Astrocyte (in vitro differentiated cells and primary cell): ENCODE measurements at regions not wholly inside any gene's neighbourhood (a gene's known extent, or its start where the extent isn't known, plus 50 kb on each side); places are given as distances from the start of the nearest gene placed in this dataset.
"Not testable (repeated sequence)": the region's sequence is repeated elsewhere in the genome, so short reads cannot be mapped to it uniquely, and the experiment has no call there.

Experiments used
- DNase-seq: peaks from one replicate; pipeline ENCODE4 v3.0.0-alpha.2; 2010; ENCODE audit warnings: low read depth
- FAIRE-seq: peaks from 2 replicates; lab custom pipeline; 2011; peaks lifted over from hg19 to GRCh38; lab: Jason Lieb, UNC
- H2AFZ ChIP-seq: 2 replicates; pipeline ENCODE4 v1.6.0; 2012; ENCODE audit warnings: low read depth, low read length, inconsistent platforms
- H3K27ac ChIP-seq: 2 replicates; pipeline ENCODE4 v1.5.1; 2011; ENCODE audit warnings: low read depth, low read length, inconsistent platforms
- H3K27me3 ChIP-seq: 2 replicates; pipeline ENCODE4 v1.6.0; 2011; ENCODE audit warnings: low read length, inconsistent platforms; ENCODE audit not compliant: insufficient read depth
- H3K36me3 ChIP-seq: 2 replicates; pipeline ENCODE4 v1.5.1; 2011; ENCODE audit warnings: low read length, inconsistent platforms; ENCODE audit not compliant: insufficient read depth
- H3K4me1 ChIP-seq: 2 replicates; pipeline ENCODE4 v1.5.1; 2011; ENCODE audit warnings: low read length, inconsistent platforms; ENCODE audit not compliant: insufficient read depth
- H3K4me2 ChIP-seq: 2 replicates; pipeline ENCODE4 v1.6.0; 2012; ENCODE audit warnings: low read length, inconsistent platforms
- H3K4me3 ChIP-seq: 2 replicates; pipeline ENCODE4 v1.5.1; 2011; ENCODE audit warnings: low read depth, mild to moderate bottlenecking, low read length, inconsistent platforms; ENCODE audit not compliant: insufficient read depth
- H3K79me2 ChIP-seq: 2 replicates; pipeline ENCODE4 v1.6.0; 2012; ENCODE audit warnings: mild to moderate bottlenecking, low read length, inconsistent platforms; ENCODE audit not compliant: insufficient read depth
- H3K9ac ChIP-seq: 2 replicates; pipeline ENCODE4 v1.6.0; 2012; ENCODE audit warnings: mild to moderate bottlenecking, low read length, inconsistent platforms
- H3K9me3 ChIP-seq: 2 replicates; pipeline ENCODE4 v1.5.1; 2012; ENCODE audit warnings: low read depth, mild to moderate bottlenecking, low read length, inconsistent platforms; ENCODE audit not compliant: insufficient read depth
- H4K20me1 ChIP-seq: 2 replicates; pipeline ENCODE4 v1.6.0; 2012; ENCODE audit warnings: low read length, inconsistent platforms; ENCODE audit not compliant: insufficient read depth
- H3K27ac Mint-ChIP-seq: one replicate; pipeline ENCODE4 v1.8.0; 2021; ENCODE audit warnings: mild to moderate bottlenecking, mixed read lengths; ENCODE audit not compliant: unreplicated experiment
- H3K27me3 Mint-ChIP-seq: one replicate; pipeline ENCODE4 v1.8.0; 2021; ENCODE audit warnings: low read depth, mixed read lengths; ENCODE audit not compliant: unreplicated experiment
- H3K36me3 Mint-ChIP-seq: one replicate; pipeline ENCODE4 v1.8.0; 2021; ENCODE audit warnings: low read depth, mixed read lengths; ENCODE audit not compliant: unreplicated experiment
- H3K4me1 Mint-ChIP-seq: one replicate; pipeline ENCODE4 v1.8.0; 2021; ENCODE audit warnings: low read depth, mixed read lengths; ENCODE audit not compliant: unreplicated experiment
- H3K4me3 Mint-ChIP-seq: one replicate; pipeline ENCODE4 v1.8.0; 2021; ENCODE audit warnings: mild to moderate bottlenecking, moderate library complexity, mixed read lengths; ENCODE audit not compliant: unreplicated experiment
- H3K9me3 Mint-ChIP-seq: one replicate; pipeline ENCODE4 v1.8.0; 2021; ENCODE audit warnings: mild to moderate bottlenecking, mixed read lengths; ENCODE audit not compliant: unreplicated experiment
- CTCF ChIP-seq: IDR thresholded peaks from 2 replicates; pipeline ENCODE4 v1.5.1; 2011; ENCODE audit warnings: low read depth, mild to moderate bottlenecking, inconsistent platforms, low read length, moderate library complexity; ENCODE audit not compliant: insufficient read depth
- EZH2 ChIP-seq: IDR thresholded peaks from 2 replicates; pipeline ENCODE4 v1.6.1; 2012; ENCODE audit warnings: mild to moderate bottlenecking, low read length, inconsistent platforms; ENCODE audit not compliant: insufficient read depth

- DNase-seq (no peak), FAIRE-seq (no peak)
- Mint-ChIP-seq H3K4me3 (no peak overlapping the region), H3K9me3 (no peaks in the 10 kb centered on the region), H3K27ac (no peak overlapping the region), H3K4me1 (no peaks in the 10 kb centered on the region), H3K27me3 (no peaks in the 10 kb centered on the region), H3K36me3 (no peaks in the 10 kb centered on the region)
- Histone ChIP-seq H3K4me2 (no peak overlapping the region), H4K20me1 (no peaks in the 10 kb centered on the region), H3K27ac (no peak overlapping the region), H3K9ac (no peak overlapping the region), H3K36me3 (no peaks in the 10 kb centered on the region), H3K4me1 (no peaks in the 10 kb centered on the region), H3K27me3 (no peaks in the 10 kb centered on the region), H3K9me3 (no peaks in the 10 kb centered on the region), H2AFZ (no peak overlapping the region), H3K79me2 (no peaks in the 10 kb centered on the region), H3K4me3 (no peak overlapping the region)
- TF ChIP-seq CTCF (no peak), EZH2 (no peak)
These were observed 663.3 kb downstream of the SUCLG1 start for GRCh38 chr2:83795777-83796176.

- H3K9me3 Mint-ChIP-seq, DNase-seq, H3K27me3 Mint-ChIP-seq, H3K4me1 Mint-ChIP-seq, H3K27ac ChIP-seq, H3K36me3 ChIP-seq, H3K9me3 ChIP-seq, H4K20me1 ChIP-seq, H3K4me1 ChIP-seq, H3K27ac Mint-ChIP-seq, H3K79me2 ChIP-seq, FAIRE-seq, H3K4me3 Mint-ChIP-seq, H2AFZ ChIP-seq, H3K4me2 ChIP-seq, H3K4me3 ChIP-seq, H3K27me3 ChIP-seq, H3K9ac ChIP-seq, H3K36me3 Mint-ChIP-seq: not testable (repeated sequence)
These were observed 668.6 kb downstream of the SUCLG1 start for GRCh38 chr2:83790467-83790866.

GRCh38 chr2:83789674-83790073 is 669.4 kb downstream of the SUCLG1 start:
- H3K4me2 ChIP-seq, result not testable (repeated sequence)

GRCh38 chr2:83788938-83789566 is 670.0 kb downstream of the SUCLG1 start:
- H3K9me3 Mint-ChIP-seq, FAIRE-seq, H3K9ac ChIP-seq, H3K4me1 ChIP-seq, H3K27me3 ChIP-seq, H3K4me1 Mint-ChIP-seq, H3K4me2 ChIP-seq, H4K20me1 ChIP-seq, H3K4me3 ChIP-seq, H3K9me3 ChIP-seq, H3K36me3 Mint-ChIP-seq, H3K27ac Mint-ChIP-seq, H3K36me3 ChIP-seq, H2AFZ ChIP-seq, H3K79me2 ChIP-seq, DNase-seq, H3K4me3 Mint-ChIP-seq, H3K27ac ChIP-seq, H3K27me3 Mint-ChIP-seq: not testable (repeated sequence)

More at GRCh38 chr2:83789674-83790073, 669.4 kb downstream of the SUCLG1 start:
- H4K20me1 ChIP-seq, H3K9ac ChIP-seq, FAIRE-seq, H2AFZ ChIP-seq, H3K4me1 ChIP-seq, H3K9me3 ChIP-seq, H3K36me3 ChIP-seq, H3K27ac ChIP-seq, H3K4me1 Mint-ChIP-seq, H3K4me3 Mint-ChIP-seq, H3K27me3 ChIP-seq, H3K27ac Mint-ChIP-seq, H3K36me3 Mint-ChIP-seq, H3K9me3 Mint-ChIP-seq, DNase-seq, H3K79me2 ChIP-seq, H3K27me3 Mint-ChIP-seq, H3K4me3 ChIP-seq: not testable (repeated sequence)
